Peyer's patch (tissue), 4 donors: ENCODE measurements at regions not wholly inside any gene's neighbourhood (a gene's known extent, or its start where the extent isn't known, plus 50 kb on each side); places are given as distances from the start of the nearest gene placed in this dataset.

ENCODE experiments used
- POLR2A ChIP-seq, 2 donors: fragments of 450-650 bp; IDR thresholded peaks; one replicate each; pipeline ENCODE4 v1.5.1; 2017; ENCODE audit warnings: antibody characterized with exemption in 2 of 2, mild to moderate bottlenecking in 2 of 2, moderate library complexity in 2 of 2
- TF ChIP-seq, protein P1 (sequence below), 6 experiments: fragments of 450-650 bp in 4 of 6; fragments of 200-600 bp in 2 of 6; sonication (generic) in 1 of 6; IDR thresholded peaks; one replicate each; pipeline ENCODE4 v1.5.1; 2017 to 2019; ENCODE audit warnings: antibody characterized with exemption in 6 of 6, mild to moderate bottlenecking in 3 of 6, moderate library complexity in 1 of 6

DNA sequence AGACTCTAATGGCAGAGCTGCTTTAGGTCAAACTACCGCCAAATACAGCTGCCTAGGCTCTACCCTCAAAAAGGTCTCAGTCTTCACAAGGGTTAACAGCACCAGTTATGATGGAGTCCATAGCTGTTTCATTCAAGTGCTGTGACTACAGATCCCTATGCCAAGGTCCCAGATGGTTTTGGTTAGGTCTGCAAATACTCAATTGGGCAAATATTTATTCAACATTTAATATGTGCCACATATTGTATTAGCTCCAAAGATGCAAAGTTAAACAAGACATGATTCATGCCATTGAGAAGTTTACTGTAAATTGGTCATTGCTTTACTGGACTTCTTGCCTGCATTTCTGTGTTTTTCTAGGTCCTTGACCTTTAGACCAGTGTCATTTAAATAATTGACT lies 55.8 kb upstream of the TFAP2D start:
- TF ChIP-seq, protein P1, sequence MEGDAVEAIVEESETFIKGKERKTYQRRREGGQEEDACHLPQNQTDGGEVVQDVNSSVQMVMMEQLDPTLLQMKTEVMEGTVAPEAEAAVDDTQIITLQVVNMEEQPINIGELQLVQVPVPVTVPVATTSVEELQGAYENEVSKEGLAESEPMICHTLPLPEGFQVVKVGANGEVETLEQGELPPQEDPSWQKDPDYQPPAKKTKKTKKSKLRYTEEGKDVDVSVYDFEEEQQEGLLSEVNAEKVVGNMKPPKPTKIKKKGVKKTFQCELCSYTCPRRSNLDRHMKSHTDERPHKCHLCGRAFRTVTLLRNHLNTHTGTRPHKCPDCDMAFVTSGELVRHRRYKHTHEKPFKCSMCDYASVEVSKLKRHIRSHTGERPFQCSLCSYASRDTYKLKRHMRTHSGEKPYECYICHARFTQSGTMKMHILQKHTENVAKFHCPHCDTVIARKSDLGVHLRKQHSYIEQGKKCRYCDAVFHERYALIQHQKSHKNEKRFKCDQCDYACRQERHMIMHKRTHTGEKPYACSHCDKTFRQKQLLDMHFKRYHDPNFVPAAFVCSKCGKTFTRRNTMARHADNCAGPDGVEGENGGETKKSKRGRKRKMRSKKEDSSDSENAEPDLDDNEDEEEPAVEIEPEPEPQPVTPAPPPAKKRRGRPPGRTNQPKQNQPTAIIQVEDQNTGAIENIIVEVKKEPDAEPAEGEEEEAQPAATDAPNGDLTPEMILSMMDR (IDR thresholded peaks at IDR 0.05): no peak
- no peak for TF ChIP-seq POLR2A (IDR thresholded peaks at IDR 0.05)
